Left ventricle myocardium superior (tissue), 1 donor: ENCODE measurements at regions not wholly inside any gene's neighbourhood (a gene's known extent, or its start where the extent isn't known, plus 50 kb on each side); places are given as distances from the start of the nearest gene placed in this dataset.

Experiments used
- ATAC-seq: fragments of 200-7000 bp; cut with Tn5 transposase; one replicate; pipeline ENCODE4 v1.9.1; 2020; ENCODE audit warnings: mild to moderate bottlenecking, moderate library complexity
- DNase-seq: peaks from one replicate; pipeline ENCODE4 v3.0.0-alpha.2; 2020
- intact Hi-C: fragments of 100-400 bp; cut with micrococcal nuclease; formaldehyde crosslinking; loops from one replicate; pipeline ENCODE4 v1.11.0; 2022
- donor health status: DM: no; HTN: yes; CAD: no; lungs with severe emphysema.

GRCh38 chr7:142248-142941 is 50.0 kb upstream of the FAM20C start:
- ATAC-seq = peak; percentile 98
- intact Hi-C loops = no loop called here
- peak; percentile 94 for DNase-seq
